Heart right ventricle (tissue), 16 donors: ENCODE measurements at regions not wholly inside any gene's neighbourhood (a gene's known extent, or its start where the extent isn't known, plus 50 kb on each side); places are given as distances from the start of the nearest gene placed in this dataset.
"Not testable (repeated sequence)": the region's sequence is repeated elsewhere in the genome, so short reads cannot be mapped to it uniquely, and the experiment has no call there.

Source experiments
- ATAC-seq, 8 donors: fragments of 200-7000 bp; cut with Tn5 transposase; one replicate each; pipeline ENCODE4 v1.9.1; 2020; ENCODE audit warnings: mild to moderate bottlenecking in 8 of 8, moderate library complexity in 8 of 8, moderate number of reproducible peaks in 1 of 8
- DNase-seq, 2 donors: peaks; one replicate each; pipeline ENCODE4 v3.0.0-alpha.2; 2020
- H3K27ac ChIP-seq, 10 donors: fragments of 200-600 bp; sonication (generic) in 2 of 10; one replicate each; pipeline versions ENCODE4 v1.5.0 to v1.8.0; 2020 to 2022; ENCODE audit warnings: mild to moderate bottlenecking in 3 of 10
- H3K27me3 ChIP-seq, 7 donors: fragments of 200-600 bp; one replicate each; pipeline ENCODE4 v1.8.0; 2021 to 2022; ENCODE audit warnings: mild to moderate bottlenecking in 2 of 7
- H3K36me3 ChIP-seq, 9 donors: fragments of 200-600 bp; sonication (generic) in 1 of 9; one replicate each; pipeline versions ENCODE4 v1.5.0 to v1.8.0; 2020 to 2022; ENCODE audit warnings: mild to moderate bottlenecking in 2 of 9
- H3K4me1 ChIP-seq, 9 donors: fragments of 200-600 bp; sonication (generic) in 1 of 9; one replicate each; pipeline versions ENCODE4 v1.5.0 to v1.8.0; 2020 to 2022; ENCODE audit warnings: mild to moderate bottlenecking in 4 of 9
- H3K4me3 ChIP-seq, 10 donors: fragments of 200-600 bp; sonication (generic) in 2 of 10; one replicate each; pipeline versions ENCODE4 v1.5.0 to v1.8.0; 2020 to 2022; ENCODE audit warnings: mild to moderate bottlenecking in 7 of 10, moderate library complexity in 2 of 10
- H3K9me3 ChIP-seq, 11 donors: fragments of 200-600 bp in 10 of 11; sonication (generic) in 2 of 11; one replicate each; pipeline versions ENCODE4 v1.5.0 to v1.8.0; 2013 to 2022; ENCODE audit warnings: mild to moderate bottlenecking in 2 of 11, control low read depth in 1 of 11, moderate library complexity in 1 of 11
- CTCF ChIP-seq, 9 donors: fragments of 200-600 bp; sonication (generic) in 2 of 9; IDR thresholded peaks; one replicate each; pipeline versions ENCODE4 v1.5.0 to v1.8.0; 2021 to 2022; ENCODE audit warnings: antibody characterized with exemption in 9 of 9, mild to moderate bottlenecking in 5 of 9, moderate library complexity in 1 of 9
- WGBS, 2 donors: extraction: QIAGEN DNeasy Blood & Tissue Kit; methylation state at CpG; one replicate each; pipeline ENCODE4 v1.1.7; 2013; ENCODE audit warnings: inconsistent platforms in 1 of 2; 5-methylcytosine and 5-hydroxymethylcytosine counted together
- intact Hi-C, 10 donors: fragments of 100-400 bp; cut with DNase I; formaldehyde crosslinking; loops; one replicate each; pipeline versions ENCODE4 v1.11.1 to v1.14.2; 2022
- donor health status: Arrhythmogenic right ventricular cardiomyopathy.
- donor health status: ischemic (EF 13 %, LVEDD 7.1; RV severe dilation, severe dysfunction).
- donor health status: healthy with polysubstance abuse.
- donor health status: DM: no; HTN: yes; CAD: no.
- donor health status: DM: no; HTN: no; CAD: no.
- donor health status: ischemic (EF 25% LVEDD 6.9; RV normal size, moderate dysfunction).
- donor health status: ischemic (EF 25% LVEDD 5.7; RV mildly dilated, moderate dysfunction).
- donor health status: healthy.
- donor health status: DM: yes; HTN: yes; CAD: no.
- donor health status: Ischemic cardiomyopathy.
- donor health status: ischemic (EF 35%, LVEDD 5.7; RV mildly dilated, moderate dysfunction).
- donor health status: nonischemic (EF 11% LVEDD 7.7; RV severe dilation, severe dysfunction).
- donor health status: DM: yes; HTN: yes; CAD: no.
- donor health status: PGD.
- donor health status: ischemic (EF 29% LVEDD 5.4; RV normal size, mild dysfunction).
- donor health status: nonischemic (EF 23%, LVEDD 6.1; RV moderate dilation, normal function).

- H3K27ac ChIP-seq: no peak overlapping the region
- no peaks in the 10 kb centered on the region for H3K9me3 ChIP-seq
- intact Hi-C loops: no loop called here
- TF ChIP-seq CTCF (IDR thresholded peaks at IDR 0.05): no peak
- ATAC-seq: no peak
- H3K4me1 ChIP-seq: no peaks in the 10 kb centered on the region
- DNase-seq: no peak
- WGBS, 2 donors: 91 to 94% methylated on average over 7 of the region's 7 CpGs
- peaks cover 0 to 4% (median 0%) of the 10 kb centered on the region in 7 donors for H3K27me3 ChIP-seq
- no peak overlapping the region for H3K4me3 ChIP-seq
- H3K36me3 ChIP-seq: no peaks in the 10 kb centered on the region
Measured at GRCh38 chr18:78501251-78501650, 478.4 kb upstream of the SALL3 start.

- Histone ChIP-seq H3K36me3 (no peaks in the 10 kb centered on the region), H3K27me3 (peaks cover 0 to 4% (median 0%) of the 10 kb centered on the region in 7 donors), H3K27ac (no peak overlapping the region), H3K4me3 (no peak overlapping the region), H3K9me3 (no peaks in the 10 kb centered on the region), H3K4me1 (no peaks in the 10 kb centered on the region)
- no peak for ATAC-seq
- no peak for DNase-seq
- intact Hi-C loops: no loop called here
- 90 to 96% methylated on average over 15 of the region's 15 CpGs for WGBS, 2 donors
- TF ChIP-seq CTCF (IDR thresholded peaks at IDR 0.05): no peak
Measured at GRCh38 chr18:78503129-78503528, 476.5 kb upstream of the SALL3 start.

- intact Hi-C loops: no loop called here
- no peak for DNase-seq
- Histone ChIP-seq H3K4me3 (no peak overlapping the region), H3K9me3 (no peaks in the 10 kb centered on the region), H3K36me3 (no peaks in the 10 kb centered on the region), H3K27me3 (peaks cover 0 to 4% (median 0%) of the 10 kb centered on the region in 7 donors), H3K27ac (no peak overlapping the region), H3K4me1 (no peaks in the 10 kb centered on the region)
- TF ChIP-seq CTCF (IDR thresholded peaks at IDR 0.05): no peak
- WGBS, 2 donors: 54 to 60% methylated on average over 30 of the region's 30 CpGs
- ATAC-seq: peak in 1 of 8 donors; percentile 11
Measured at GRCh38 chr18:78505851-78506461, 473.7 kb upstream of the SALL3 start.

GRCh38 chr18:78507217-78507616, 472.4 kb upstream of the SALL3 start:
- intact Hi-C loops: no loop called here
- ATAC-seq: no peak
- Histone ChIP-seq H3K27ac (no peak overlapping the region), H3K36me3 (no peaks in the 10 kb centered on the region), H3K4me3 (no peak overlapping the region), H3K4me1 (no peaks in the 10 kb centered on the region), H3K9me3 (no peaks in the 10 kb centered on the region), H3K27me3 (peaks cover 0 to 8% (median 0%) of the 10 kb centered on the region in 7 donors)
- TF ChIP-seq CTCF (IDR thresholded peaks at IDR 0.05): no peak
- 80 to 84% methylated on average over 12 of the region's 12 CpGs for WGBS, 2 donors
- DNase-seq: no peak

GRCh38 chr18:78508228-78508824, 471.3 kb upstream of the SALL3 start:
- H3K4me1 ChIP-seq, intact Hi-C loops, H3K4me3 ChIP-seq, DNase-seq, H3K9me3 ChIP-seq, H3K27ac ChIP-seq, H3K27me3 ChIP-seq, H3K36me3 ChIP-seq, ATAC-seq: not testable (repeated sequence)
- WGBS, 2 donors: 89 to 90% methylated on average over 19 of the region's 19 CpGs
